ENCODE measurements at regions not wholly inside any gene's neighbourhood (a gene's known extent, or its start where the extent isn't known, plus 50 kb on each side); places are given as distances from the start of the nearest gene placed in this dataset.
"Not testable (repeated sequence)": the region's sequence is repeated elsewhere in the genome, so short reads cannot be mapped to it uniquely, and the experiment has no call there.

DNA sequence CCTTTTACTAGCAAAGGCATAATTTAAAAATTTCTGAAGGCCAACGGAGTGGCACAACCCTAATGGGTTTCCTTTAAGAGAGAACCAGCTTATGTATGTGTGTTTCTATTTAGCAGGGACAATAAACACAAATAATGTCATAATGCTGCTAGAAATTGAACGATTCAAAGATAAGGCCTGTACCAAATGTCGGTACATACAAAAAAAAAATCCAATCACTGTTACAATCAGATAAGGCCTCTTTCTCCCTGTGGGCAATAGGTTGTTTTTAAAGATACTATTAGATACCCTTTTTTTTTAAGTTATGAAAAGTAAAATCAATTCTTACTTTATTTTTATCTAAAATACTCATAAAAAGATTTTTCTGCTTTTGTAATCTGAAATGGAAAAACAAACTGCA is 821.0 kb downstream of the PRELID2 start:
- TF ChIP-seq, protein P1, sequence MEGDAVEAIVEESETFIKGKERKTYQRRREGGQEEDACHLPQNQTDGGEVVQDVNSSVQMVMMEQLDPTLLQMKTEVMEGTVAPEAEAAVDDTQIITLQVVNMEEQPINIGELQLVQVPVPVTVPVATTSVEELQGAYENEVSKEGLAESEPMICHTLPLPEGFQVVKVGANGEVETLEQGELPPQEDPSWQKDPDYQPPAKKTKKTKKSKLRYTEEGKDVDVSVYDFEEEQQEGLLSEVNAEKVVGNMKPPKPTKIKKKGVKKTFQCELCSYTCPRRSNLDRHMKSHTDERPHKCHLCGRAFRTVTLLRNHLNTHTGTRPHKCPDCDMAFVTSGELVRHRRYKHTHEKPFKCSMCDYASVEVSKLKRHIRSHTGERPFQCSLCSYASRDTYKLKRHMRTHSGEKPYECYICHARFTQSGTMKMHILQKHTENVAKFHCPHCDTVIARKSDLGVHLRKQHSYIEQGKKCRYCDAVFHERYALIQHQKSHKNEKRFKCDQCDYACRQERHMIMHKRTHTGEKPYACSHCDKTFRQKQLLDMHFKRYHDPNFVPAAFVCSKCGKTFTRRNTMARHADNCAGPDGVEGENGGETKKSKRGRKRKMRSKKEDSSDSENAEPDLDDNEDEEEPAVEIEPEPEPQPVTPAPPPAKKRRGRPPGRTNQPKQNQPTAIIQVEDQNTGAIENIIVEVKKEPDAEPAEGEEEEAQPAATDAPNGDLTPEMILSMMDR (conservative IDR thresholded peaks at IDR 0.05; ENCODE audit: low read depth, low read length), result no peak
- no peak for DNase-seq (ENCODE audit: low read depth)
- no peak overlapping the region for H3K4me3 ChIP-seq (ENCODE audit: low read depth, low read length)

DNA sequence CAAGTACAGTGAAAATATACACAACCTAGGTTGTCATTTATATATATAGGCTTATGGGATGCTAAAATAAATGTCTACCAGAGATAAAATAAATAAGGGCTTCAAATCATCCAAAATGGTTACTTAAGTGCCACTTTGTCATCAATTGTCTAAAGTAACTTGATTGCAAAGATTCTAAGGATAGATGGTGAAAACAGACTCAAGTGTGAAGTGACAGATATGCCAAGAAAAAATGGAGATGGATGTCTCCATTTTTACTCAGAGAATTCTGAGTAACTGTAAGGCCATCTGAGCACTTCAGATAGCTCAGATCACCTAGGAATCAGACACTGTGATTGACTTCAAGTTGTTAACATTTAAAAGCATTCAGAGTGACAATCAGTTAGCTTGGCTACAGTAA is 824.3 kb downstream of the PRELID2 start:
- no peak for DNase-seq (ENCODE audit: low read depth)
- TF ChIP-seq, protein P1 (conservative IDR thresholded peaks at IDR 0.05; ENCODE audit: low read depth, low read length), result no peak
- no peak overlapping the region for H3K4me3 ChIP-seq (ENCODE audit: low read depth, low read length)

DNA sequence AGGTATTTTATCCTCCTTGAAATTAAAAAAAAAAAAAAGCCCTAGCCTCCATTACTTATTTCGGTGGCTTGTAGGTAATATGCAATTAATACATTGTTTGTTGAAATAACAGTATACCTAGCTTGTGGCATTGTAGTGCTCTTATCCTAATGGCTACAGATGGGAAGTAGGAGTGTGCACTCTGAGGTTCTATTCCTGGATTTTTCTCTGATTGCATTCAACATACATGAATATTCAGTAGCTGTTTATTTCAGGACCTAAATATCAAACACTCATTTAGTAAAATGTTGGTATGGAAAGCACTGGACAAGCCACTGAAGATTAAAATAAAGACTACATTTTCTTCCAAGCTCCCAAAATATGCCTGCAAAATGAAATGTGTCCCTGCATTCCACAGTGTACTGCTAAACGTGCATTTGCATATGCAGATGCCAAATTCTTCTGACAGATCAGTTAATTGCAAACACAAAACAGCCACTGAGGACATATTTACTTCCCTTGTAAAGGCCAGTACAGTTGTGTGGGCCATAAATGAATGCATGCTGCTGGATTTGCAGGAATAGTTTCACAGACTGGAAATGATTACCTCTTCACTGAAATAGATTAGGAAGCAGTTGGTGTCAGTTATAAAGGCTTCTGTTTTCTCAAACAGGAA is 826.1 kb downstream of the PRELID2 start:
- TF ChIP-seq, protein P1 (conservative IDR thresholded peaks at IDR 0.05; ENCODE audit: low read depth, low read length), result no peak

DNA sequence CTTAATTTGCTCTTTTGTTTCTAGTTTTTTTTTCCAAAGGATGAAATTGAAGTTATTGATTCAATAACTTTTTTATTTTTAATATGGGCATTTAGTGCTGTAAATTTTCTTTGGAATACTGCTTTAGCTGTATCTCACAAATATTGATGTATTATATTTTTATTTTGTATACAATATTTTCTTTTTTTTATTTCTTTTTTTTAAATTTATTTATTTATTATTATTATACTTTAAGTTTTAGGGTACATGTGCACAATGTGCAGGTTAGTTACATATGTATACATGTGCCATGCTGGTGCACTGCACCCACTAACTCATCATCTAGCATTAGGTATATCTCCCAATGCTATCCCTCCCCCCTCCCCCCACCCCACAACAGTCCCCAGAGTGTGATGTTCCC is 823.7 kb downstream of the KCTD16 start:
- DNase-seq (ENCODE audit: low read depth); H3K4me3 ChIP-seq (ENCODE audit: low read depth, low read length): not testable (repeated sequence)

More for the DNA sequence above, 826.1 kb downstream of the PRELID2 start:
- no peak overlapping the region for H3K4me3 ChIP-seq (ENCODE audit: low read depth, low read length)
- no peak for DNase-seq (ENCODE audit: low read depth)

DNA sequence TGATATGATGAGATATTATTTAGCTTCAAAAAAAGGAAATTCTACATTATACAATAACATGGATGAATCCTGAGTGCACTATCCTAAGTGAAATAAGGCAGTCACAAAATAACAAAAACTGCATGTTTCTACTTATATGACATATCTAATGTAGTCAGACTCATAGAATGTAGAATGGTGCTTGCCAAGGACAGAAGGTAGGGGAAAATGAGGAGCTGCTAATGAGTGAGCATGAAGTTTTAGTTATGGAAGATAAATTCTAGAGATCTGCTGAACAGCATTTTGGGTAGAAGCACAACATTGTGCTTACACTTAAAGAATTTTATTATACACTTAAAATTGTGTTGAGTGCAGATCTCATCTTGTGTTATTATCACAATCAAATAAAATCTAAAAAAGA is 812.4 kb downstream of the KCTD16 start:
- H3K4me3 ChIP-seq (ENCODE audit: low read depth, low read length), result no peak overlapping the region
- TF ChIP-seq, protein P1 (conservative IDR thresholded peaks at IDR 0.05; ENCODE audit: low read depth, low read length), result no peak
- DNase-seq (ENCODE audit: low read depth), result no peak

DNA sequence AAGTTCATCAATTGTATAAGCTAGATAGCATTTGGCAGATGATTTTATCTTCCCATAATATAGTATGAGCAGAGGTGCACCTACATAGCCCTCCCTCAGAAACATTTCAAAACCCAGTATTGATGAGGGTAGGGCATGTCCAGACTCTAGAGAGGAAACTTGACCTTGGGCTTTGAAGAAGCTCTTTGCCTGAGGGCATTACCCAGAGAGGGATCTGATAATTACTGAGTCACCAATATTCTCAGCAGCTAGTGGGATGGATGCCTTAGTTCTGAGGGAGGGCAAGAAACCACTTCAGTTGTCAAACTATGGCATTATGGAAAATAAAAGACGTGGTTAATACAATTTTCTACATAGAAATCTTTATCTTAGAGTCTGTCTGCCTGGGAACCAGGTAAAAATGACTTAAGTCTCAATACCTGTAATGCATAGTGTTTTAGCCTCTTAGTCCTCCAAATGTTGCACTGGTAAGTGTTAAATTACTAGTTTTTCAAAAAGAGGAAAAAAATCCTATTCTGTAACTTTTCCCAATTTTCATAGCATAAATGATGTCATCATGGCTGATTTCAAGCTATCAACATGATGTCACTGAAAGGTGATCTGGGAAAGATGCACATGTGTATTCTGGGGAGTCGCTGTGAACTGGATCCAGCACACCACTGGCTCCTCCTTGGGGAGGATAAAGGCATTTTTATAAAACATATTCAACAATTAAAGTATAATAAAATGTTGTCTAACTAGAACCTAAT is 809.0 kb downstream of the KCTD16 start:
- TF ChIP-seq, protein P1 (conservative IDR thresholded peaks at IDR 0.05; ENCODE audit: low read depth, low read length), result no peak
- no peak overlapping the region for H3K4me3 ChIP-seq (ENCODE audit: low read depth, low read length)
- no peak for DNase-seq (ENCODE audit: low read depth)

DNA sequence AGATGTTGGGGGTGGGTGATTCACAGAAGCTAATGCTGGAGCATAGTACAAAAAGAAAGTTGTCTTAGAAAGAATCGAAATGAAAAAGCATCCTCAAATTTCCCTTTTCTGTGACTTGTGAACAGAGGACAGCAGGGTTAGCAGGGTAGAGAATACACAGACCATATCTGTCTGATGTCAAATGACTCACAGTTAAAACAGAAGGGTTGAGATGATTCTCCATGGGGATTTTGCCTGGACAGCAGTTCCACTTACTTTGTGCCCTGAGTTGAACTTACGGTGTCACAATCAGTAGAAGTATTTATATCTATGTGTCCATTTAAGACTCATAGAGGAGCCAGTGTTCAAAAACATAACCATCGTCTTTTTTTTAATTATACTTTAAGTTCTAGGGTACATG is 801.6 kb downstream of the KCTD16 start:
- TF ChIP-seq, protein P1 (conservative IDR thresholded peaks at IDR 0.05; ENCODE audit: low read depth, low read length), result no peak
- DNase-seq (ENCODE audit: low read depth), result no peak
- no peak overlapping the region for H3K4me3 ChIP-seq (ENCODE audit: low read depth, low read length)
